H9 (cell line): ENCODE measurements at regions not wholly inside any gene's neighbourhood (a gene's known extent, or its start where the extent isn't known, plus 50 kb on each side); places are given as distances from the start of the nearest gene placed in this dataset.

ENCODE experiments used
- DNase-seq: peaks from one replicate; pipeline ENCODE4 v3.0.0-alpha.2; 2017
- H2AFZ ChIP-seq: one replicate; pipeline ENCODE4 v1.6.1; 2013; ENCODE audit warnings: mild to moderate bottlenecking, low read length, control low read depth, moderate library complexity
- H2AK5ac ChIP-seq: 2 replicates; pipeline ENCODE4 v1.6.1; 2013; ENCODE audit warnings: low read length, control low read depth, mixed read lengths; ENCODE audit not compliant: insufficient read length
- H2BK120ac ChIP-seq: one replicate; pipeline ENCODE4 v1.6.1; 2013; ENCODE audit warnings: low read depth, mild to moderate bottlenecking, low read length, control low read depth, inconsistent platforms; ENCODE audit not compliant: poor library complexity, severe bottlenecking
- H2BK12ac ChIP-seq: 2 replicates; pipeline ENCODE4 v1.6.1; 2013; ENCODE audit warnings: low read length, control low read depth, mixed read lengths, low read depth; ENCODE audit not compliant: insufficient read length
- H2BK15ac ChIP-seq: 2 replicates; pipeline ENCODE4 v1.6.1; 2013; ENCODE audit warnings: low read depth, low read length, control low read depth
- H2BK20ac ChIP-seq: one replicate; pipeline ENCODE4 v1.6.1; 2013; ENCODE audit warnings: low read depth, mild to moderate bottlenecking, low read length, control low read depth, inconsistent platforms; ENCODE audit not compliant: poor library complexity, severe bottlenecking
- H2BK5ac ChIP-seq: 2 replicates; pipeline ENCODE4 v1.6.1; 2013; ENCODE audit warnings: low read length, control low read depth, mixed read lengths; ENCODE audit not compliant: insufficient read length
- H3K14ac ChIP-seq: 2 replicates; pipeline ENCODE4 v1.6.1; 2013; ENCODE audit warnings: low read length, control low read depth; ENCODE audit not compliant: insufficient read depth
- H3K18ac ChIP-seq: 2 replicates; pipeline ENCODE4 v1.6.1; 2013; ENCODE audit warnings: low read depth, mild to moderate bottlenecking, mixed read lengths, low read length, control low read depth; ENCODE audit not compliant: insufficient read length
- H3K23ac ChIP-seq: 2 replicates; pipeline ENCODE4 v1.6.1; 2013; ENCODE audit warnings: low read length, control low read depth, mixed read lengths, low read depth; ENCODE audit not compliant: insufficient read length
- H3K23me2 ChIP-seq: 2 replicates; pipeline ENCODE4 v1.6.1; 2013; ENCODE audit warnings: low read depth, mild to moderate bottlenecking, mixed read lengths, low read length, control low read depth; ENCODE audit not compliant: insufficient read length, poor library complexity, severe bottlenecking
- H3K27ac ChIP-seq: 2 replicates; pipeline ENCODE4 v1.5.1; 2013; ENCODE audit warnings: low read length, control low read depth, mixed read lengths, low read depth; ENCODE audit not compliant: insufficient read length
- H3K27me3 ChIP-seq: 2 replicates; pipeline ENCODE4 v1.6.1; 2013; ENCODE audit warnings: low read length, control low read depth, inconsistent platforms; ENCODE audit not compliant: insufficient read depth
- H3K4ac ChIP-seq: 2 replicates; pipeline ENCODE4 v1.6.1; 2013; ENCODE audit warnings: low read depth, mild to moderate bottlenecking, control low read depth, inconsistent platforms, low read length, moderate library complexity
- H3K4me1 ChIP-seq: 2 replicates; pipeline ENCODE4 v1.6.1; 2013; ENCODE audit warnings: low read length, control low read depth, inconsistent platforms; ENCODE audit not compliant: insufficient read depth
- H3K4me2 ChIP-seq: 2 replicates; pipeline ENCODE4 v1.6.1; 2013; ENCODE audit warnings: low read length, control low read depth, mixed read lengths; ENCODE audit not compliant: insufficient read length, insufficient read depth
- H3K56ac ChIP-seq: 2 replicates; pipeline ENCODE4 v1.6.1; 2013; ENCODE audit warnings: low read depth, mild to moderate bottlenecking, mixed read lengths, low read length, control low read depth; ENCODE audit not compliant: insufficient read length
- H3K79me1 ChIP-seq: 2 replicates; pipeline ENCODE4 v1.6.1; 2013; ENCODE audit warnings: low read depth, mild to moderate bottlenecking, moderate library complexity, low read length, control low read depth, inconsistent platforms; ENCODE audit not compliant: insufficient read depth, poor library complexity, severe bottlenecking
- H3K79me2 ChIP-seq: 2 replicates; pipeline ENCODE4 v1.6.1; 2013; ENCODE audit warnings: low read length, control low read depth, inconsistent platforms; ENCODE audit not compliant: insufficient read depth
- H3K9ac ChIP-seq: 2 replicates; pipeline ENCODE4 v1.6.1; 2013; ENCODE audit warnings: low read length, control low read depth, mixed read lengths; ENCODE audit not compliant: insufficient read length; ENCODE audit errors: extremely low read depth
- H3K9me3 ChIP-seq: one replicate; pipeline ENCODE4 v1.6.1; 2013; ENCODE audit warnings: low read depth, low read length, inconsistent platforms; ENCODE audit not compliant: control insufficient read depth
- H3T11ph ChIP-seq: one replicate; pipeline ENCODE4 v1.6.1; 2013; ENCODE audit warnings: mild to moderate bottlenecking, low read length, control low read depth, inconsistent platforms
- H4K20me1 ChIP-seq: one replicate; pipeline ENCODE4 v1.6.1; 2013; ENCODE audit not compliant: control insufficient read depth, insufficient read length, insufficient read depth
- H4K5ac ChIP-seq: 2 replicates; pipeline ENCODE4 v1.6.1; 2013; ENCODE audit warnings: low read depth, mild to moderate bottlenecking, mixed read lengths, low read length, control low read depth; ENCODE audit not compliant: insufficient read length
- H4K8ac ChIP-seq: replicated peaks from 2 replicates; pipeline ENCODE4 v1.6.1; 2013; ENCODE audit warnings: low read length, control low read depth, mixed read lengths, low read depth; ENCODE audit not compliant: insufficient read length
- H4K91ac ChIP-seq: 2 replicates; pipeline ENCODE4 v1.6.1; 2013; ENCODE audit warnings: low read depth, mild to moderate bottlenecking, moderate library complexity, mixed read lengths, low read length, control low read depth; ENCODE audit not compliant: insufficient read length
- H3K27ac Mint-ChIP-seq, 3 experiments: 2 replicates in 2 of 3; 3 replicates in 1 of 3; pipeline ENCODE4 v1.8.0; 2020 to 2021; ENCODE audit warnings: mixed read lengths in 3 of 3, mild to moderate bottlenecking in 1 of 3, moderate library complexity in 1 of 3
- H3K27me3 Mint-ChIP-seq: 2 replicates; pipeline ENCODE4 v1.8.0; 2021; ENCODE audit warnings: low read depth, mild to moderate bottlenecking, moderate library complexity, mixed read lengths
- H3K36me3 Mint-ChIP-seq, 3 experiments: 2 replicates in 2 of 3; 3 replicates in 1 of 3; pipeline ENCODE4 v1.8.0; 2020 to 2021; ENCODE audit warnings: low read depth in 3 of 3, mixed read lengths in 3 of 3; ENCODE audit not compliant: insufficient read depth in 1 of 3
- H3K4me1 Mint-ChIP-seq, 2 experiments: 2 replicates each; pipeline ENCODE4 v1.8.0; 2020; ENCODE audit warnings: mixed read lengths in 2 of 2
- H3K4me3 Mint-ChIP-seq, 2 experiments: 2 replicates in 1 of 2; 3 replicates in 1 of 2; pipeline ENCODE4 v1.8.0; 2020 to 2021; ENCODE audit warnings: mild to moderate bottlenecking in 2 of 2, mixed read lengths in 2 of 2, moderate library complexity in 1 of 2
- H3K9me3 Mint-ChIP-seq, 2 experiments: 2 replicates in 1 of 2; 3 replicates in 1 of 2; pipeline ENCODE4 v1.8.0; 2020; ENCODE audit warnings: mild to moderate bottlenecking in 2 of 2, mixed read lengths in 2 of 2, moderate library complexity in 1 of 2
- WGBS: extraction: QIAGEN DNeasy Blood & Tissue Kit; methylation state at CpG from one replicate; pipeline ENCODE4 v1.1.7; 2013; ENCODE audit warnings: missing lambda C conversion rate, low lambda C conversion rate, mixed read lengths; ENCODE audit not compliant: insufficient read length; ENCODE audit errors: extremely low coverage; 5-methylcytosine and 5-hydroxymethylcytosine counted together
- TF ChIP-seq, protein P1 (sequence below): fragments of 200-600 bp; sonication (generic); conservative IDR thresholded peaks from 3 replicates; pipeline ENCODE4 v1.8.0; 2021; ENCODE audit warnings: antibody characterized with exemption, mild to moderate bottlenecking

DNA sequence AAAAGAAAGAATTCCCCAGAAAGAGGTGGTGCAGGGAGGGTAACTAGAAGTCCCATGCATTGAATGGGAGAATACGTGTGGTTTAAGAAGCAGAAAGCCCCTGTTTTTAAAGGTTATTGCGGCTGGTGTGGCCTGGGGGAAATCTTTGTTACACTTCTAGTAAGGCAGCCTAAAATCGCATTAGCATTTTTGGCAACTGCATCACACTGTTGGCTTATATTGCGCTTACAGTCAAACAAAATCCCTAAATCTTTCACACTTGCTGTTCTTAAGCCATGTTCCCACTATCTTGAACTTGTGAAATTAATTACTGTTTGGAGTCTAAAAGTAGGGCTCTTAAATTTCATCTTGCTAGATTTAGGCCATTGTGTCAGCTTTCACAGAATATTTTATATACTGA, 66.0 kb upstream of the GOLIM4 start:
- no CpG with 5 or more reads among the region's 4 CpGs for WGBS
- H3K27ac ChIP-seq, result no peak overlapping the region
- H2BK12ac ChIP-seq, result no peak overlapping the region
- Mint-ChIP-seq H3K27ac (no peak overlapping the region; a peak in 1 of 7 replicates), H3K36me3 (no peaks in the 10 kb centered on the region), H3K4me1 (peaks cover 8 to 11% of the 10 kb centered on the region in 2 experiments), H3K27me3 (no peaks in the 10 kb centered on the region), H3K4me3 (no peak overlapping the region), H3K9me3 (no peaks in the 10 kb centered on the region)
- no peaks in the 10 kb centered on the region for H3K79me1 ChIP-seq
- no peak for DNase-seq
- H3K18ac ChIP-seq, result no peak overlapping the region
- H3K9ac ChIP-seq, result no peak overlapping the region
- no peak overlapping the region for H3K14ac ChIP-seq
- no peak overlapping the region for H2BK120ac ChIP-seq
- no peak overlapping the region for H4K5ac ChIP-seq
- no peaks in the 10 kb centered on the region for H3K4me1 ChIP-seq
- no peak overlapping the region for H3T11ph ChIP-seq
- no peaks in the 10 kb centered on the region for H3K27me3 ChIP-seq
- no peaks in the 10 kb centered on the region for H3K9me3 ChIP-seq
- no peaks in the 10 kb centered on the region for H4K20me1 ChIP-seq
- no peak overlapping the region for H3K23ac ChIP-seq
- no peaks in the 10 kb centered on the region for H3K79me2 ChIP-seq
- TF ChIP-seq, protein P1, sequence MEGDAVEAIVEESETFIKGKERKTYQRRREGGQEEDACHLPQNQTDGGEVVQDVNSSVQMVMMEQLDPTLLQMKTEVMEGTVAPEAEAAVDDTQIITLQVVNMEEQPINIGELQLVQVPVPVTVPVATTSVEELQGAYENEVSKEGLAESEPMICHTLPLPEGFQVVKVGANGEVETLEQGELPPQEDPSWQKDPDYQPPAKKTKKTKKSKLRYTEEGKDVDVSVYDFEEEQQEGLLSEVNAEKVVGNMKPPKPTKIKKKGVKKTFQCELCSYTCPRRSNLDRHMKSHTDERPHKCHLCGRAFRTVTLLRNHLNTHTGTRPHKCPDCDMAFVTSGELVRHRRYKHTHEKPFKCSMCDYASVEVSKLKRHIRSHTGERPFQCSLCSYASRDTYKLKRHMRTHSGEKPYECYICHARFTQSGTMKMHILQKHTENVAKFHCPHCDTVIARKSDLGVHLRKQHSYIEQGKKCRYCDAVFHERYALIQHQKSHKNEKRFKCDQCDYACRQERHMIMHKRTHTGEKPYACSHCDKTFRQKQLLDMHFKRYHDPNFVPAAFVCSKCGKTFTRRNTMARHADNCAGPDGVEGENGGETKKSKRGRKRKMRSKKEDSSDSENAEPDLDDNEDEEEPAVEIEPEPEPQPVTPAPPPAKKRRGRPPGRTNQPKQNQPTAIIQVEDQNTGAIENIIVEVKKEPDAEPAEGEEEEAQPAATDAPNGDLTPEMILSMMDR, result no peak
- no peaks in the 10 kb centered on the region for H3K23me2 ChIP-seq
- no peak overlapping the region for H3K4me2 ChIP-seq
- no peak overlapping the region for H3K56ac ChIP-seq
- no peak overlapping the region for H3K4ac ChIP-seq
- H4K91ac ChIP-seq, result no peak overlapping the region
- H2BK5ac ChIP-seq, result no peak overlapping the region
- no peak overlapping the region for H2BK20ac ChIP-seq
- no peak overlapping the region for H4K8ac ChIP-seq
- H2AK5ac ChIP-seq, result no peak overlapping the region
- no peak overlapping the region for H2AFZ ChIP-seq
- no peak overlapping the region for H2BK15ac ChIP-seq
